HG02798 (cell line): ENCODE measurements at regions not wholly inside any gene's neighbourhood (a gene's known extent, or its start where the extent isn't known, plus 50 kb on each side); places are given as distances from the start of the nearest gene placed in this dataset.

Experiments used
- ATAC-seq: cut with Tn5 transposase; IDR thresholded peaks from one replicate; pipeline ENCODE4 v1.9.1; 2021; ENCODE audit warnings: mild to moderate bottlenecking; ENCODE audit not compliant: unreplicated experiment, poor library complexity

- ATAC-seq = no peak
Measured at GRCh38 chr9:135218331-135219225, 131.1 kb downstream of the OLFM1 start.

GRCh38 chr9:135219676-135220600 is 132.5 kb downstream of the OLFM1 start:
- ATAC-seq = no peak

GRCh38 chr9:135220601-135221575 is 133.4 kb downstream of the OLFM1 start:
- no peak for ATAC-seq

GRCh38 chr9:135221576-135221950 is 134.1 kb downstream of the OLFM1 start:
- no peak for ATAC-seq

- ATAC-seq = no peak
Measured at GRCh38 chr9:135221951-135222631, 134.6 kb downstream of the OLFM1 start.

- no peak for ATAC-seq
Measured at GRCh38 chr9:135222881-135223760, 135.7 kb downstream of the OLFM1 start.

- no peak for ATAC-seq
Measured at GRCh38 chr9:135223831-135224230, 136.4 kb downstream of the OLFM1 start.

GRCh38 chr9:135224286-135224877 is 136.9 kb downstream of the OLFM1 start:
- ATAC-seq = no peak

GRCh38 chr9:135224921-135225541 is 137.6 kb downstream of the OLFM1 start:
- no peak for ATAC-seq

GRCh38 chr9:135225619-135226228 is 138.3 kb downstream of the OLFM1 start:
- ATAC-seq = no peak

GRCh38 chr9:135226369-135227050 is 139.0 kb downstream of the OLFM1 start:
- ATAC-seq = no peak

- no peak for ATAC-seq
Measured at GRCh38 chr9:135227641-135228251, 140.3 kb downstream of the OLFM1 start.

GRCh38 chr9:135228345-135228982 is 141.0 kb downstream of the OLFM1 start:
- ATAC-seq = no peak

GRCh38 chr9:135228983-135229625 is 141.6 kb downstream of the OLFM1 start:
- ATAC-seq = no peak

- ATAC-seq = no peak
Measured at GRCh38 chr9:135229701-135230385, 142.4 kb downstream of the OLFM1 start.
